Neural progenitor cell (in vitro differentiated cells): ENCODE measurements at regions not wholly inside any gene's neighbourhood (a gene's known extent, or its start where the extent isn't known, plus 50 kb on each side); places are given as distances from the start of the nearest gene placed in this dataset.

Experiments used
- DNase-seq: peaks from one replicate; pipeline ENCODE4 v3.0.0-alpha.2; 2016; ENCODE audit warnings: low spot score
- H2AFZ ChIP-seq: fragments of 200-600 bp; sonication (generic); replicated peaks from 2 replicates; pipeline ENCODE4 v1.6.1; 2016; ENCODE audit warnings: antibody characterized with exemption
- H3F3A ChIP-seq: fragments of 200-600 bp; sonication (generic); 2 replicates; pipeline ENCODE4 v1.6.1; 2016; ENCODE audit warnings: antibody characterized with exemption, low read depth
- H3K27ac ChIP-seq: fragments of 200-600 bp; sonication (generic); 2 replicates; pipeline ENCODE4 v1.5.1; 2016; ENCODE audit warnings: mild to moderate bottlenecking
- H3K27me3 ChIP-seq: fragments of 200-600 bp; sonication (generic); 2 replicates; pipeline ENCODE4 v1.6.1; 2016; ENCODE audit warnings: mild to moderate bottlenecking, moderate library complexity
- H3K36me3 ChIP-seq: fragments of 200-600 bp; sonication (generic); 2 replicates; pipeline ENCODE4 v1.5.1; 2016
- H3K4me1 ChIP-seq: fragments of 200-600 bp; sonication (generic); 2 replicates; pipeline ENCODE4 v1.6.1; 2016; ENCODE audit warnings: mixed run types
- H3K4me2 ChIP-seq: fragments of 200-600 bp; sonication (generic); 2 replicates; pipeline ENCODE4 v1.6.1; 2016
- H3K4me3 ChIP-seq: fragments of 200-600 bp; sonication (generic); 2 replicates; pipeline ENCODE4 v1.5.1; 2016
- H3K79me2 ChIP-seq: fragments of 200-600 bp; sonication (generic); 2 replicates; pipeline ENCODE4 v1.6.1; 2016; ENCODE audit warnings: low read depth
- H3K9ac ChIP-seq: fragments of 200-600 bp; sonication (generic); 2 replicates; pipeline ENCODE4 v1.6.1; 2016
- H3K9me3 ChIP-seq: fragments of 200-600 bp; sonication (generic); 2 replicates; pipeline ENCODE4 v1.5.1; 2016; ENCODE audit warnings: low read depth
- H4K20me1 ChIP-seq: fragments of 200-600 bp; sonication (generic); 2 replicates; pipeline ENCODE4 v1.6.1; 2016; ENCODE audit warnings: low read depth
- H3K27ac Mint-ChIP-seq: 3 replicates; pipeline ENCODE4 v1.8.0; 2021; ENCODE audit warnings: mixed read lengths
- H3K27me3 Mint-ChIP-seq: 2 replicates; pipeline ENCODE4 v1.8.0; 2022; ENCODE audit warnings: low read depth, mild to moderate bottlenecking, inconsistent platforms, moderate library complexity, mixed read lengths; ENCODE audit not compliant: insufficient read depth
- H3K36me3 Mint-ChIP-seq: 3 replicates; pipeline ENCODE4 v1.8.0; 2021; ENCODE audit warnings: mixed read lengths
- H3K4me1 Mint-ChIP-seq: 3 replicates; pipeline ENCODE4 v1.8.0; 2021; ENCODE audit warnings: mixed read lengths
- H3K4me3 Mint-ChIP-seq: 3 replicates; pipeline ENCODE4 v1.8.0; 2021; ENCODE audit warnings: mild to moderate bottlenecking, moderate library complexity, mixed read lengths
- H3K9me3 Mint-ChIP-seq: 3 replicates; pipeline ENCODE4 v1.8.0; 2020; ENCODE audit warnings: mixed read lengths
- EZH2 ChIP-seq: fragments of 200-600 bp; sonication (generic); IDR thresholded peaks from 2 replicates; pipeline ENCODE4 v1.6.1; 2017; ENCODE audit warnings: antibody characterized with exemption, mild to moderate bottlenecking, moderate library complexity
- EZH2phosphoT487 ChIP-seq: fragments of 200-600 bp; sonication (generic); IDR thresholded peaks from 2 replicates; pipeline ENCODE4 v1.6.1; 2017; ENCODE audit warnings: antibody characterized with exemption
- TF ChIP-seq, protein P1 (sequence below): fragments of 200-600 bp; sonication (generic); IDR thresholded peaks from 2 replicates; pipeline ENCODE4 v1.5.1; 2017; ENCODE audit warnings: antibody characterized with exemption, mild to moderate bottlenecking

DNA sequence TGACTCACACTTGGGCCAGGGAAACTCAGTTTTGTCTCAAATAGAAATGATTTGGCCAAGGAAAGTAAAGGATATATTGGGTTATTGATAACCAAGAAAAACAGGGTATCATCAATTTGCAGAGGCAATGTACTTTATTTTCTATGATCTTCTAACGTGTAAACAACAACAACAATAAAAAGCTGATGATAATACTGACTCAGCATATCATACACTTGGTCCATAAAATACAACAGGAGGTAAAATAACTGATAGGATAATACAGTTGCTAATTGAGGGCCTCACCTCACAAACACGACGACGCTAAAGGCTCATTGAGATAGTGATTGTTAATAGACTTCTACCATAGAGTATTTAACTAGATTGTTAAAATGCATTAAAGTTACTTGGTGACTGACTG is 774.0 kb upstream of the NOVA1 start:
- H3K36me3 Mint-ChIP-seq, result no peaks in the 10 kb centered on the region
- H3K27ac ChIP-seq, result no peak overlapping the region
- H3K9me3 Mint-ChIP-seq, result no peaks in the 10 kb centered on the region
- no peak overlapping the region for H3K9ac ChIP-seq
- H3K27ac Mint-ChIP-seq, result no peak overlapping the region
- H3K9me3 ChIP-seq, result no peaks in the 10 kb centered on the region
- H2AFZ ChIP-seq, result no peak overlapping the region
- no peak overlapping the region for H3K4me3 ChIP-seq
- H3K27me3 ChIP-seq, result no peaks in the 10 kb centered on the region
- H3F3A ChIP-seq, result no peaks in the 10 kb centered on the region
- H3K4me2 ChIP-seq, result no peak overlapping the region
- no peaks in the 10 kb centered on the region for H3K36me3 ChIP-seq
- no peaks in the 10 kb centered on the region for H3K4me1 ChIP-seq
- H3K4me1 Mint-ChIP-seq, result peaks cover 11% of the 10 kb centered on the region
- no peak for DNase-seq
- H3K79me2 ChIP-seq, result no peaks in the 10 kb centered on the region
- TF ChIP-seq EZH2phosphoT487 (no peak), EZH2 (no peak)
- TF ChIP-seq, protein P1, sequence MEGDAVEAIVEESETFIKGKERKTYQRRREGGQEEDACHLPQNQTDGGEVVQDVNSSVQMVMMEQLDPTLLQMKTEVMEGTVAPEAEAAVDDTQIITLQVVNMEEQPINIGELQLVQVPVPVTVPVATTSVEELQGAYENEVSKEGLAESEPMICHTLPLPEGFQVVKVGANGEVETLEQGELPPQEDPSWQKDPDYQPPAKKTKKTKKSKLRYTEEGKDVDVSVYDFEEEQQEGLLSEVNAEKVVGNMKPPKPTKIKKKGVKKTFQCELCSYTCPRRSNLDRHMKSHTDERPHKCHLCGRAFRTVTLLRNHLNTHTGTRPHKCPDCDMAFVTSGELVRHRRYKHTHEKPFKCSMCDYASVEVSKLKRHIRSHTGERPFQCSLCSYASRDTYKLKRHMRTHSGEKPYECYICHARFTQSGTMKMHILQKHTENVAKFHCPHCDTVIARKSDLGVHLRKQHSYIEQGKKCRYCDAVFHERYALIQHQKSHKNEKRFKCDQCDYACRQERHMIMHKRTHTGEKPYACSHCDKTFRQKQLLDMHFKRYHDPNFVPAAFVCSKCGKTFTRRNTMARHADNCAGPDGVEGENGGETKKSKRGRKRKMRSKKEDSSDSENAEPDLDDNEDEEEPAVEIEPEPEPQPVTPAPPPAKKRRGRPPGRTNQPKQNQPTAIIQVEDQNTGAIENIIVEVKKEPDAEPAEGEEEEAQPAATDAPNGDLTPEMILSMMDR, result no peak
- H3K4me3 Mint-ChIP-seq, result no peak overlapping the region
- no peaks in the 10 kb centered on the region for H3K27me3 Mint-ChIP-seq
- H4K20me1 ChIP-seq, result no peaks in the 10 kb centered on the region

DNA sequence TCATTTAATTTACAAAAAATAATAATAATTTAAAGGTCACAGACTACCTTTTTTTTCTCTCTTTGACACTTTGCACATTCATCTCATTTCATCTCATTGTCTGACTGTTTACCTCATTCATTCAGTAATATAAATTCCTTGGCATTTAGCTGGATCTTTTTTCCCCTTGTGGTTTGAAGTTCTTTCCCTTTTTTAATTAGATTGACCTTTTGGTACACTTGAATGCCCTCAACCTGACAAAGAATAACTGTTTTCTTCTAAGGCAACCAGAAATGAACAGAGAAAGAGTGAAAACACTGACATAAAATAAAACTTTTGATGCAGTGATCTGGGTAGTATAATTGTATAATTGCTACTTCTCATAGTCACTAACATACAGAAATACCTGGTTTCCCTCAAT is 774.9 kb upstream of the NOVA1 start:
- no peaks in the 10 kb centered on the region for H3K36me3 ChIP-seq
- H4K20me1 ChIP-seq, result no peaks in the 10 kb centered on the region
- no peak for DNase-seq
- no peak overlapping the region for H3K27ac Mint-ChIP-seq
- no peak overlapping the region for H3K4me2 ChIP-seq
- no peak overlapping the region for H3K27ac ChIP-seq
- H2AFZ ChIP-seq, result no peak overlapping the region
- no peaks in the 10 kb centered on the region for H3K79me2 ChIP-seq
- no peaks in the 10 kb centered on the region for H3K9me3 ChIP-seq
- H3K4me3 ChIP-seq, result no peak overlapping the region
- TF ChIP-seq EZH2 (no peak), EZH2phosphoT487 (no peak)
- TF ChIP-seq, protein P1, result no peak
- H3K9ac ChIP-seq, result no peak overlapping the region
- H3K4me1 Mint-ChIP-seq, result peaks cover 11% of the 10 kb centered on the region
- no peaks in the 10 kb centered on the region for H3K9me3 Mint-ChIP-seq
- H3F3A ChIP-seq, result no peaks in the 10 kb centered on the region
- no peaks in the 10 kb centered on the region for H3K27me3 Mint-ChIP-seq
- H3K27me3 ChIP-seq, result no peaks in the 10 kb centered on the region
- H3K4me3 Mint-ChIP-seq, result no peak overlapping the region
- H3K36me3 Mint-ChIP-seq, result no peaks in the 10 kb centered on the region
- H3K4me1 ChIP-seq, result no peaks in the 10 kb centered on the region

DNA sequence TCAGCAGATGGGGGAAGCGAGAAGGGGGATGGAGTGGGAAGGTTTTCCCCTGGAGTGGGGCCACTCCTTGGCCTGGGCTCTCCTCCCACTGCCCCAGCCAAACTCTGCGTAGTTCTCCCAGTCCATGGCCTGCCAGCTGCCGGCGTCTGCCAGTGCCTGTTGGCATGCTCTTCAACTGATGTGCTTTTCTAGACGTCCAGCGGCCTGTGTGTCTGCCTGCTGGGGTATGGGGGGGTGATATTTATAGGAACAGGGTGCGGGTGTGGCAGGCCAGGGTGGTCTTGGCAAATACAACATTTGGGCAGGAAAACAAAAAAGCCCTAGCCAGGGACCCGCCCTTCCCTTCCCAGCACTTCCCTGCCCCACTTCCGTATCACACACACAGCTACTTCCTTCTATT is 786.3 kb upstream of the NOVA1 start:
- Histone ChIP-seq H3K36me3 (no peaks in the 10 kb centered on the region), H3K79me2 (no peaks in the 10 kb centered on the region), H3K4me1 (no peaks in the 10 kb centered on the region), H3K4me2 (no peak overlapping the region), H3K9ac (no peak overlapping the region), H3K9me3 (no peaks in the 10 kb centered on the region), H3K27me3 (no peaks in the 10 kb centered on the region), H3K27ac (no peak overlapping the region), H2AFZ (no peak overlapping the region), H3F3A (no peaks in the 10 kb centered on the region), H4K20me1 (no peaks in the 10 kb centered on the region), H3K4me3 (no peak overlapping the region)
- H3K4me1 Mint-ChIP-seq, result no peaks in the 10 kb centered on the region
- H3K9me3 Mint-ChIP-seq, result no peaks in the 10 kb centered on the region
- no peak overlapping the region for H3K4me3 Mint-ChIP-seq
- no peak overlapping the region for H3K27ac Mint-ChIP-seq
- no peaks in the 10 kb centered on the region for H3K36me3 Mint-ChIP-seq
- TF ChIP-seq, protein P1, result no peak
- TF ChIP-seq EZH2, result no peak
- no peak for TF ChIP-seq EZH2phosphoT487
- no peaks in the 10 kb centered on the region for H3K27me3 Mint-ChIP-seq
- DNase-seq, result no peak

DNA sequence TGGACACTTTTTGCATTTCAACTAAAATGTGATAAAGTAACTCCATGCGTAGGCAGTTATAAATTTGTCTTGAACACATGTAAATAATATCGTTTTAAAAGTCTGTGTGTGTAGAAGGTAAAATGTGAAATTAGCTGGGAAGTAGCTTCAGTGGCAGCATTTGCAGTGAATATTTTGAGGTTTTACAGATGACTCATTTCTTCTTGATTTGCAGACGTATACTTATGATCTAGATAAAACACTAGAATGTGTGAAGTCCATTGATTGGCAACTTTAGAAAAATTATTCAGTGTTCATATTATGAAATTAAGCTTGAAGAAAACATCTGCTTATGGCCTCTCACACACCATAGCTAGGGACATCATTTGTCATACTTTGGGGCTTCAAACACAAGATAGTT is 788.6 kb upstream of the NOVA1 start:
- Histone ChIP-seq H2AFZ (no peak overlapping the region), H3K36me3 (no peaks in the 10 kb centered on the region), H4K20me1 (no peaks in the 10 kb centered on the region), H3K79me2 (no peaks in the 10 kb centered on the region), H3K9ac (no peak overlapping the region), H3K27ac (no peak overlapping the region), H3F3A (no peaks in the 10 kb centered on the region), H3K4me2 (no peak overlapping the region), H3K27me3 (no peaks in the 10 kb centered on the region), H3K4me3 (no peak overlapping the region), H3K4me1 (no peaks in the 10 kb centered on the region), H3K9me3 (no peaks in the 10 kb centered on the region)
- Mint-ChIP-seq H3K27me3 (no peaks in the 10 kb centered on the region), H3K36me3 (no peaks in the 10 kb centered on the region), H3K4me1 (no peaks in the 10 kb centered on the region), H3K4me3 (no peak overlapping the region), H3K27ac (no peak overlapping the region), H3K9me3 (no peaks in the 10 kb centered on the region)
- no peak for DNase-seq
- TF ChIP-seq EZH2, result no peak
- TF ChIP-seq EZH2phosphoT487, result no peak
- TF ChIP-seq, protein P1, result no peak
